SK-N-SH (cell line): ENCODE measurements at regions not wholly inside any gene's neighbourhood (a gene's known extent, or its start where the extent isn't known, plus 50 kb on each side); places are given as distances from the start of the nearest gene placed in this dataset.

Experiments
- CTCF ChIA-PET: fragments of 300-600, 350-600 bp; formaldehyde crosslinking; extraction: SDS; loops from one replicate; lab custom pipeline; 2021; lab: Yijun Ruan, JAX
- POLR2A ChIA-PET: fragments of 350-600 bp; sonication (Branson Sonifier 250); formaldehyde crosslinking; extraction: SDS; loops from one replicate; lab custom pipeline; 2020; ENCODE audit warnings: antibody characterized with exemption, inconsistent platforms; lab: Yijun Ruan, JAX
- DNase-seq: peaks from one replicate; pipeline ENCODE4 v3.0.0; 2012
- H2AFZ ChIP-seq: fragments of 200-600 bp; sonication (generic); 2 replicates; pipeline ENCODE4 v1.8.1; 2016; ENCODE audit warnings: antibody characterized with exemption, mild to moderate bottlenecking, low read depth
- H3F3A ChIP-seq: fragments of 200-600 bp; sonication (generic); replicated peaks from 2 replicates; pipeline ENCODE3; 2016; ENCODE audit warnings: antibody characterized with exemption, mild to moderate bottlenecking; ENCODE audit not compliant: insufficient read depth
- H3K27ac ChIP-seq, 2 experiments: fragments of 200-500 bp in 1 of 2; fragments of 200-600 bp in 1 of 2; sonication (Bioruptor generic) in 1 of 2; sonication (generic), shearing (Covaris generic) in 1 of 2; 2 replicates each; pipeline versions ENCODE4 v1.5.1 to v1.6.1; 2014 to 2016; ENCODE audit warnings: low read depth in 2 of 2, inconsistent platforms in 1 of 2, low read length in 1 of 2, mild to moderate bottlenecking in 1 of 2, mixed read lengths in 1 of 2
- H3K27me3 ChIP-seq: fragments of 200-600 bp; sonication (generic), shearing (Covaris generic); 2 replicates; pipeline ENCODE4 v1.6.1; 2016; ENCODE audit warnings: mixed run types; ENCODE audit not compliant: insufficient read depth
- H3K36me3 ChIP-seq, 2 experiments: fragments of 200-500 bp in 1 of 2; fragments of 200-600 bp in 1 of 2; sonication (Bioruptor generic) in 1 of 2; sonication (generic) in 1 of 2; replicated peaks in 1 of 2; 2 replicates each; pipeline versions ENCODE3 to v1.5.1; 2014 to 2016; ENCODE audit warnings: low read length in 1 of 2, mild to moderate bottlenecking in 1 of 2; ENCODE audit not compliant: insufficient read depth in 2 of 2, control insufficient read depth in 1 of 2
- H3K4me1 ChIP-seq, 2 experiments: fragments of 200-500 bp in 1 of 2; fragments of 200-600 bp in 1 of 2; sonication (Bioruptor generic) in 1 of 2; sonication (generic), shearing (Covaris generic) in 1 of 2; 2 replicates each; pipeline versions ENCODE4 v1.5.1 to v1.6.1; 2014 to 2016; ENCODE audit warnings: low read depth in 1 of 2, low read length in 1 of 2, mixed run types in 1 of 2; ENCODE audit not compliant: insufficient read depth in 2 of 2, control insufficient read depth in 1 of 2
- H3K4me2 ChIP-seq: fragments of 200-600 bp; sonication (generic), shearing (Covaris generic); 2 replicates; pipeline ENCODE4 v1.6.1; 2017; ENCODE audit warnings: mixed run types
- H3K4me3 ChIP-seq, 2 experiments: fragments of 200-500 bp in 1 of 2; fragments of 200-600 bp in 1 of 2; sonication (Bioruptor generic) in 1 of 2; sonication (generic), shearing (Covaris generic) in 1 of 2; 2 replicates each; pipeline versions ENCODE4 v1.5.1 to v1.8.1; 2014 to 2016; ENCODE audit warnings: low read depth in 2 of 2, inconsistent platforms in 1 of 2, low read length in 1 of 2, mild to moderate bottlenecking in 1 of 2, mixed read lengths in 1 of 2, moderate library complexity in 1 of 2
- H3K79me2 ChIP-seq: fragments of 200-600 bp; sonication (generic); 2 replicates; pipeline ENCODE4 v1.8.1; 2017; ENCODE audit warnings: mild to moderate bottlenecking; ENCODE audit not compliant: insufficient read depth
- H3K9ac ChIP-seq: fragments of 200-600 bp; sonication (generic); 2 replicates; pipeline ENCODE4 v1.6.1; 2017; ENCODE audit warnings: mixed run types
- H3K9me2 ChIP-seq: fragments of 200-600 bp; sonication (generic); 2 replicates; pipeline ENCODE4 v1.6.1; 2017; ENCODE audit warnings: mixed run types
- H3K9me3 ChIP-seq: fragments of 200-600 bp; sonication (generic); 2 replicates; pipeline ENCODE4 v1.6.1; 2017; ENCODE audit warnings: mixed run types, mild to moderate bottlenecking, moderate library complexity
- H4K20me1 ChIP-seq: fragments of 200-600 bp; sonication (generic); 2 replicates; pipeline ENCODE4 v1.6.1; 2017; ENCODE audit warnings: mild to moderate bottlenecking, mixed run types; ENCODE audit not compliant: insufficient read depth
- FOXM1 ChIP-seq: IDR thresholded peaks from 2 replicates; pipeline ENCODE4 v1.4.0; 2012; ENCODE audit warnings: low read depth, mild to moderate bottlenecking
- GATA2 ChIP-seq: sonication (generic); formaldehyde crosslinking; IDR thresholded peaks from 2 replicates; pipeline ENCODE4 v1.5.0; 2020; ENCODE audit warnings: mild to moderate bottlenecking, missing genetic modification reagents
- MEF2A ChIP-seq: IDR thresholded peaks from 2 replicates; pipeline ENCODE4 v1.4.0; 2012; ENCODE audit warnings: low read depth, borderline replicate concordance
- MXI1 ChIP-seq: IDR thresholded peaks from 2 replicates; pipeline ENCODE4 v1.6.1; 2012; ENCODE audit warnings: mild to moderate bottlenecking, low read depth, low read length, improper control_type of control experiment
- POLR2AphosphoS5 ChIP-seq: IDR thresholded peaks from 2 replicates; pipeline ENCODE4 v1.6.1; 2012; ENCODE audit warnings: low read depth, low read length
- RAD21 ChIP-seq: IDR thresholded peaks from 2 replicates; pipeline ENCODE4 v1.6.1; 2012; ENCODE audit warnings: mild to moderate bottlenecking, low read length
- YY1 ChIP-seq: IDR thresholded peaks from 2 replicates; pipeline ENCODE4 v1.4.0; 2012; ENCODE audit warnings: low read depth, mild to moderate bottlenecking
- WGBS: methylation state at CpG from one replicate; pipeline ENCODE4 v1.1.6; 2017; ENCODE audit warnings: low lambda C conversion rate; 5-methylcytosine and 5-hydroxymethylcytosine counted together
- TF ChIP-seq, protein P1 (sequence below): IDR thresholded peaks from 2 replicates; pipeline ENCODE4 v1.4.0; 2012; ENCODE audit warnings: low read depth, borderline replicate concordance
- TF ChIP-seq, protein P2 (sequence below): fragments of 150-350 bp; IDR thresholded peaks from 2 replicates; pipeline ENCODE4 v1.6.1; 2016; ENCODE audit warnings: mild to moderate bottlenecking, low read depth, low read length
- TF ChIP-seq, protein P3 (sequence below): IDR thresholded peaks from 2 replicates; pipeline ENCODE4 v1.6.1; 2012; ENCODE audit warnings: mild to moderate bottlenecking, low read depth, low read length, moderate library complexity
- TF ChIP-seq, protein P4 (sequence below): fragments of 200-600 bp; sonication (generic); IDR thresholded peaks from 2 replicates; pipeline ENCODE4 v1.6.1; 2017; ENCODE audit warnings: antibody characterized with exemption, mild to moderate bottlenecking, moderate library complexity

DNA sequence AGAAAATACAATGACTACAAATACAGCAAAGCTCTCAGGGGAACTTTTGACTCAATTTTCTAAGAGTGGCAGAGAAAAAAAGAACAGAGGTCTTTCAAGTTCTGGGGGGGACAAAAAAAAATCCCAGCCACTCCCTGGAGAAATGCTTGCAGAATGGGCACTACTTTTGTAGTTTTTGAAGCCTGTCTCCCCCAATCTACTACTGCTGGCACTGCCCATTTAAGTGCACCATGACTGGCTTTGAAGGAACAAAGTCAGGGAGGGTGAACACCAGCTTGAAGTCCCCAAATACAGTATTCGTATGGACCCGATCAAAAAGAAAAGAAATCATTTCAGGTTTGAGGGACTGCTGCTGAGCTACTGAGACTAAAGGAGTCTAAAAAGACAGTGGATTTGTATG lies 1824.4 kb downstream of the ARAP2 start:
- no peaks in the 10 kb centered on the region for H3K27me3 ChIP-seq
- H3K27ac ChIP-seq: no peak overlapping the region
- H3K9me2 ChIP-seq: no peaks in the 10 kb centered on the region
- H3K4me3 ChIP-seq: no peak overlapping the region
- no peaks in the 10 kb centered on the region for H3K79me2 ChIP-seq
- TF ChIP-seq, protein P1, sequence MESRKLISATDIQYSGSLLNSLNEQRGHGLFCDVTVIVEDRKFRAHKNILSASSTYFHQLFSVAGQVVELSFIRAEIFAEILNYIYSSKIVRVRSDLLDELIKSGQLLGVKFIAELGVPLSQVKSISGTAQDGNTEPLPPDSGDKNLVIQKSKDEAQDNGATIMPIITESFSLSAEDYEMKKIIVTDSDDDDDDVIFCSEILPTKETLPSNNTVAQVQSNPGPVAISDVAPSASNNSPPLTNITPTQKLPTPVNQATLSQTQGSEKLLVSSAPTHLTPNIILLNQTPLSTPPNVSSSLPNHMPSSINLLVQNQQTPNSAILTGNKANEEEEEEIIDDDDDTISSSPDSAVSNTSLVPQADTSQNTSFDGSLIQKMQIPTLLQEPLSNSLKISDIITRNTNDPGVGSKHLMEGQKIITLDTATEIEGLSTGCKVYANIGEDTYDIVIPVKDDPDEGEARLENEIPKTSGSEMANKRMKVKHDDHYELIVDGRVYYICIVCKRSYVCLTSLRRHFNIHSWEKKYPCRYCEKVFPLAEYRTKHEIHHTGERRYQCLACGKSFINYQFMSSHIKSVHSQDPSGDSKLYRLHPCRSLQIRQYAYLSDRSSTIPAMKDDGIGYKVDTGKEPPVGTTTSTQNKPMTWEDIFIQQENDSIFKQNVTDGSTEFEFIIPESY: no peak
- TF ChIP-seq GATA2 (CRISPR knock-in tag): no peak
- TF ChIP-seq FOXM1: no peak
- TF ChIP-seq, protein P2, sequence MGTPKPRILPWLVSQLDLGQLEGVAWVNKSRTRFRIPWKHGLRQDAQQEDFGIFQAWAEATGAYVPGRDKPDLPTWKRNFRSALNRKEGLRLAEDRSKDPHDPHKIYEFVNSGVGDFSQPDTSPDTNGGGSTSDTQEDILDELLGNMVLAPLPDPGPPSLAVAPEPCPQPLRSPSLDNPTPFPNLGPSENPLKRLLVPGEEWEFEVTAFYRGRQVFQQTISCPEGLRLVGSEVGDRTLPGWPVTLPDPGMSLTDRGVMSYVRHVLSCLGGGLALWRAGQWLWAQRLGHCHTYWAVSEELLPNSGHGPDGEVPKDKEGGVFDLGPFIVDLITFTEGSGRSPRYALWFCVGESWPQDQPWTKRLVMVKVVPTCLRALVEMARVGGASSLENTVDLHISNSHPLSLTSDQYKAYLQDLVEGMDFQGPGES: no peak
- TF ChIP-seq, protein P3, sequence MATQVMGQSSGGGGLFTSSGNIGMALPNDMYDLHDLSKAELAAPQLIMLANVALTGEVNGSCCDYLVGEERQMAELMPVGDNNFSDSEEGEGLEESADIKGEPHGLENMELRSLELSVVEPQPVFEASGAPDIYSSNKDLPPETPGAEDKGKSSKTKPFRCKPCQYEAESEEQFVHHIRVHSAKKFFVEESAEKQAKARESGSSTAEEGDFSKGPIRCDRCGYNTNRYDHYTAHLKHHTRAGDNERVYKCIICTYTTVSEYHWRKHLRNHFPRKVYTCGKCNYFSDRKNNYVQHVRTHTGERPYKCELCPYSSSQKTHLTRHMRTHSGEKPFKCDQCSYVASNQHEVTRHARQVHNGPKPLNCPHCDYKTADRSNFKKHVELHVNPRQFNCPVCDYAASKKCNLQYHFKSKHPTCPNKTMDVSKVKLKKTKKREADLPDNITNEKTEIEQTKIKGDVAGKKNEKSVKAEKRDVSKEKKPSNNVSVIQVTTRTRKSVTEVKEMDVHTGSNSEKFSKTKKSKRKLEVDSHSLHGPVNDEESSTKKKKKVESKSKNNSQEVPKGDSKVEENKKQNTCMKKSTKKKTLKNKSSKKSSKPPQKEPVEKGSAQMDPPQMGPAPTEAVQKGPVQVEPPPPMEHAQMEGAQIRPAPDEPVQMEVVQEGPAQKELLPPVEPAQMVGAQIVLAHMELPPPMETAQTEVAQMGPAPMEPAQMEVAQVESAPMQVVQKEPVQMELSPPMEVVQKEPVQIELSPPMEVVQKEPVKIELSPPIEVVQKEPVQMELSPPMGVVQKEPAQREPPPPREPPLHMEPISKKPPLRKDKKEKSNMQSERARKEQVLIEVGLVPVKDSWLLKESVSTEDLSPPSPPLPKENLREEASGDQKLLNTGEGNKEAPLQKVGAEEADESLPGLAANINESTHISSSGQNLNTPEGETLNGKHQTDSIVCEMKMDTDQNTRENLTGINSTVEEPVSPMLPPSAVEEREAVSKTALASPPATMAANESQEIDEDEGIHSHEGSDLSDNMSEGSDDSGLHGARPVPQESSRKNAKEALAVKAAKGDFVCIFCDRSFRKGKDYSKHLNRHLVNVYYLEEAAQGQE: no peak
- TF ChIP-seq POLR2AphosphoS5: no peak
- no peak for TF ChIP-seq MEF2A
- TF ChIP-seq RAD21: no peak
- no peak overlapping the region for H2AFZ ChIP-seq
- no peaks in the 10 kb centered on the region for H4K20me1 ChIP-seq
- no peaks in the 10 kb centered on the region; the same call in 1 of the 2 replicates for H3K9me3 ChIP-seq
- ChIA-PET POLR2A (no interaction called here), CTCF (no interaction called here)
- no peaks in the 10 kb centered on the region for H3F3A ChIP-seq
- H3K36me3 ChIP-seq: no peaks in the 10 kb centered on the region
- no peak overlapping the region for H3K4me2 ChIP-seq
- no peak for DNase-seq
- H3K4me1 ChIP-seq: no peaks in the 10 kb centered on the region
- H3K9ac ChIP-seq: no peak overlapping the region
- 66% methylated on average over 2 of the region's 2 CpGs for WGBS

DNA sequence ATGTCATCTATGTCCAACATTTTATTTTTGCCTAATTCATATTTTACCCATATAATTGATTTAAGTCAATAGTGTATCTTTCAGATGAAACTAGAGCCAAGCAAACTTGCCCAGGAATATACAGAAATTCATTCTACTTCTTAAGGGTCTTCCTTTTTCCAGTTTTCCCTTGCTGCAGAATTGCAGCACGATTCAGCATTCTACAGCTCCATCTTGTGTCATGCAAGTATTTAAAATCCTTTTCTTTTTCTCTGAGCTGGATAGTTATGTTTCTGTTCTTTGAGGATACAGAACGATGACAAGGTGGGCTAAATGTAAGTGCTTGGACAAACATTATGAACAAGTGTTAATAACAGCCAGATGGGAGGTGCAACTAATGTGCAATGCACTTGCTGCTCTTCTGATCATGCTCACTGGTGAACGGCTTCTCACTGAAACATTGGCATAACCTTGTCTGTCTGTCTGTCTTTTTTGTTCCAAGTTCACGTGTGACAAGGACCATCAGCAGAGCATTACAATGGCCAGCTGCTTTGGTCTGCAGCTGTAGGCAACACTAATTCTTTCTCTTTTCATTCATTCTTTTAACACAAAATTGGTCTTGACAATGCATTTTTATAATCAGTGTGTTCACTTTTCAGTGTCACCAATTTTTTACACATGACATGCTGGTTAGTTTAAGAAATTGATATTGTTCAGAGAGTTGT lies 1821.7 kb downstream of the ARAP2 start:
- no peak for DNase-seq
- H3K79me2 ChIP-seq: no peaks in the 10 kb centered on the region

More for the DNA sequence above, 1821.7 kb downstream of the ARAP2 start:
- Histone ChIP-seq H3K9me2 (no peaks in the 10 kb centered on the region), H3K27me3 (no peaks in the 10 kb centered on the region), H3K4me2 (no peak overlapping the region), H3K27ac (no peak overlapping the region), H3K9me3 (no peaks in the 10 kb centered on the region; the same call in 1 of the 2 replicates), H3K9ac (no peak overlapping the region), H3K4me3 (no peak overlapping the region), H2AFZ (no peak overlapping the region), H3F3A (no peaks in the 10 kb centered on the region)
- WGBS: 20% methylated on average over 4 of the region's 4 CpGs
- no peak for TF ChIP-seq YY1
- no peak for TF ChIP-seq MXI1
- TF ChIP-seq RAD21: peak; percentile 60
- TF ChIP-seq, protein P4, sequence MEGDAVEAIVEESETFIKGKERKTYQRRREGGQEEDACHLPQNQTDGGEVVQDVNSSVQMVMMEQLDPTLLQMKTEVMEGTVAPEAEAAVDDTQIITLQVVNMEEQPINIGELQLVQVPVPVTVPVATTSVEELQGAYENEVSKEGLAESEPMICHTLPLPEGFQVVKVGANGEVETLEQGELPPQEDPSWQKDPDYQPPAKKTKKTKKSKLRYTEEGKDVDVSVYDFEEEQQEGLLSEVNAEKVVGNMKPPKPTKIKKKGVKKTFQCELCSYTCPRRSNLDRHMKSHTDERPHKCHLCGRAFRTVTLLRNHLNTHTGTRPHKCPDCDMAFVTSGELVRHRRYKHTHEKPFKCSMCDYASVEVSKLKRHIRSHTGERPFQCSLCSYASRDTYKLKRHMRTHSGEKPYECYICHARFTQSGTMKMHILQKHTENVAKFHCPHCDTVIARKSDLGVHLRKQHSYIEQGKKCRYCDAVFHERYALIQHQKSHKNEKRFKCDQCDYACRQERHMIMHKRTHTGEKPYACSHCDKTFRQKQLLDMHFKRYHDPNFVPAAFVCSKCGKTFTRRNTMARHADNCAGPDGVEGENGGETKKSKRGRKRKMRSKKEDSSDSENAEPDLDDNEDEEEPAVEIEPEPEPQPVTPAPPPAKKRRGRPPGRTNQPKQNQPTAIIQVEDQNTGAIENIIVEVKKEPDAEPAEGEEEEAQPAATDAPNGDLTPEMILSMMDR: peak; percentile 34; the same call in 1 of the 2 replicates
- TF ChIP-seq, all 33 proteins: peak for 2
- CTCF ChIA-PET: interaction anchor here (0.5 to 1.8 kb wide), 5 partner anchors 57 to 1448 kb away, joined by 3 to 15 read pairs (median 3); no protein-coding TSS in a partner anchor
- Histone ChIP-seq H4K20me1 (no peaks in the 10 kb centered on the region), H3K4me1 (no peaks in the 10 kb centered on the region), H3K36me3 (no peaks in the 10 kb centered on the region)
- POLR2A ChIA-PET: no interaction called here
